ENCODE measurements at regions not wholly inside any gene's neighbourhood (a gene's known extent, or its start where the extent isn't known, plus 50 kb on each side); places are given as distances from the start of the nearest gene placed in this dataset.
A peak's percentile ranks its signal among the peaks of the same experiment; 100 is the strongest.

DNA sequence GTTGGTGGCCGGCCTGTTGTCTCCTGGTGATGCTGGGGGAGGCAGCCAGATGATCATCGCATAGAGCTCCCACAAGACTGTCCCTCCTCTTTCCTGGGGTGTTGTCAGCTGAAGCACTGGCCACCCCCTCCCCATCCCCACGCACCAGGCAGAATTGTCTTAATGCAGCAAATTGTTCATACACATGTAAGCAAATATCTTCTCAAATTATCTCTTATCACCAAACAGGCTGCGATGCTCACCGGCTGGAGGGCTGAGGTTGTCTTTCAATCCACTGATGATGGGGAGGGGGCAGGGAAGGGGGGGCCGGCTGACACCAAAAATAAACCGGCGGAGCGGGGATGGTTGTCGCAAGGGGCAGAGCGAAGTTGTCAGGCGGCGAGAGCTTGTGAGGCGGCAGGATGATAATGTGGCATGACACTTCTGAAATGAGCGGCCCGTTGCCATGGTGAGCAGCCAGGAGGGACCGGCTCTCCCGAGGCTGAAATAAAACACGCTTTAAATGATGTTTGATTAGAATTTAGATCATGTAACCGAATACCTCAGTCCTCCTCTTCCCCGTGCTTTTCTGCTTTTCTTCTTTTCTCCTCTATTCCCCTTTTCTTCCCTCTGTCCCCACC, 59.8 kb downstream of the MRM1 start:
- no peak for DNase-seq (ENCODE audit: low read depth)

- no peak for DNase-seq (ENCODE audit: low read depth)
Observed at GRCh38 chr17:36661688-36662087, 60.3 kb downstream of the MRM1 start.

DNA sequence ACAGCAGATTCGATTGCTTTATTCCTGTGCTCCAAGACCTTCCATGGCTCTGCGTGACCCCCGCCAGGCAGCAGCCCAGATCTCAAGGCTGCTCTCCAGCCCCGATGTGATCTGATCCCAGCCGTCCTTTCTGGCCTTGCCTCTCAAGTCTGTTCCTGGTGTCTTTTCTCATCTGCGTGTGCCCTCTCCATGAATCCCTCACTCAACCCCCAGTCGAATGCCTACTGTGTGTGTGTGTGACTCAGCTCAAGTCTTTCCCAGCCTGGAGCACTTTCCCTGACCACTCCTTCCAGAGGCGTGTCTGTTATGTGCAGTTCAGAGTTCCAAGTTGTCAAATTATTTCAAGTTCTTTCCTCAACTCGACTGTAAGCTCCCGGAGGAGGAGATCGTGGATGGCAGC, 64.0 kb downstream of the MRM1 start:
- DNase-seq (ENCODE audit: low read depth) = no peak

GRCh38 chr17:36667922-36668321, 66.5 kb downstream of the MRM1 start:
- no peak for DNase-seq (ENCODE audit: low read depth)

- no peak for DNase-seq (ENCODE audit: low read depth)
Observed at GRCh38 chr17:36668824-36669223, 67.4 kb downstream of the MRM1 start.

DNA sequence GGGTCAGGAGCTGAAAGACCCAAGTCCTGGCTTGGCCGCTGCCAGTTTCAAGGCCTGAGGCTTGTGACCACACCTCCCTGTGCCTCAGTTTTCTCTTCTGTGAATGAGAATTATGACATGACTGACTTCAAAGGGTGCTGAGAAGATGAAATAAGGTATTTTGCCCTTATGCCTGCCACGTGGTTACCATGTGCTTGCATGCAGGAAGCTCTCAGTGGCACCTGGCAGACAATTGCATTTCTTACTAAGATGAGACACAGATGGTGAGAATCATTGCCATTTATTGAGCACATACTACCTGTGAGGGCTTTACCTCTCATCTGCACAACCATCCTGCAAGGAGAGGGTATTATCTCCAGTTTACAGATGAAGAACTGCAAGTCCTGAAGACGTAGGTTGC, 69.8 kb downstream of the MRM1 start:
- DNase-seq (ENCODE audit: low read depth) = no peak

- DNase-seq (ENCODE audit: low read depth) = no peak
Observed at GRCh38 chr17:36672403-36672918, 71.1 kb downstream of the MRM1 start.

DNA sequence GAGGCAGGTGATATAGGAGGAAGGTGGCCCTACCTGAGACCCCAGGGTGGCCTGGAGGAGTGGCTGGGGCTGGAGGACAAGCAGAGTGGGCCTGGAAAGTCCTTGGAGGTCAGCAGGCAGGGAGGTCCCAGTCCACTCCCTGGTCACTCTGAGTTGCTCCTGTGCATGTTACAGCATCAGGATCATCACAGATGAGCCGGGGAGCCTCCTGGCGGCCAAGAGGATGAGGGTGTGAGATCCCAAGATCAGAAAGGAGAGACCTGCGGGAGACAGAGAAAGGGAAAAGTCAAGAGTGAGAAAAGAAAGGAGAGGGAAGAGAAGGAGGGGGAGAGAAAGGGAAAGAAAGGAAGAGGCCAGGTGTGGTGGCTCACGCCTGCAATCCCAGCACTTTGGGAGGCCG, 71.7 kb downstream of the MRM1 start:
- DNase-seq (ENCODE audit: low read depth) = no peak

- no peak for DNase-seq (ENCODE audit: low read depth)
Observed at GRCh38 chr17:36673637-36674277, 72.4 kb downstream of the MRM1 start.

DNA sequence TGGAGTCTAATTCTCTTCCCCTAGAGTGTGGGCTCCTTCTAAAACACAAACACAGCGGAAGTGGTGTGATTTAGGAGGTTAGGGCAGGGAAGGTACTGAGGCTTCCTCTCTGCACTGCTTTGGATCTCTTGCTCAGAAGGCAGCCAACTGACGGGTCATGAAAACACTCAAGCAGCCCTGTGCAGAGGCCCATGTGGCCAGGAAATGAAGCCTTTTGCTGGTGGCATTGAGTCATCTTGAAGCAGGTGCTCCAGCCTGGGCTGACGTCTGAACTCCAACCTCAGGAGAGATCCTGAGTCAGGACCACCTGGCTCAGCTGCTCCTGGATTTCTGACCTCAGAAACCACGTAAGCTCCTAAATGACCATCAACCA, 72.9 kb downstream of the MRM1 start:
- DNase-seq (ENCODE audit: low read depth) = peak; percentile 25

GRCh38 chr17:36675250-36675649, 73.9 kb downstream of the MRM1 start:
- DNase-seq (ENCODE audit: low read depth) = no peak

DNA sequence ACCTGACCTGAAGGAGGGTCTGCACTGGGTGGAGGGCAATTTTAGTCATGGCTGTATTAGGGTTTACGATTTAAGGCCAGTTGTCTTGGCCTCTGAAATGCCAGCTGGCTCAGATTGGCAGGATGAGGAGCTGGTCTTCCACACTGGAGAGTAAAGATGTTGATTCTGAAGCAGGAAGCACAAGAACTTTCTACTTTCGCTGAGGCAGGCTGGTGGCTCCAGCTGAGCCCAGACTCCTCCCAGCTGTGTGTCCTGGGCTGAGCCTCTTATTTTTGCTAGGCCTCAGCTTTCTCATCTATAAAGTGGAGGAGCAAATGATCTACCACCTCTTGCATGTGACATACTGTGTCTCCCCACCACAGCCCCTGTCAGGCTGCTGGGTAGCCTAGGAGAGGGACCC, 74.4 kb downstream of the MRM1 start:
- DNase-seq (ENCODE audit: low read depth) = no peak

GRCh38 chr17:36679815-36680467, 78.6 kb downstream of the MRM1 start:
- DNase-seq (ENCODE audit: low read depth) = no peak

DNA sequence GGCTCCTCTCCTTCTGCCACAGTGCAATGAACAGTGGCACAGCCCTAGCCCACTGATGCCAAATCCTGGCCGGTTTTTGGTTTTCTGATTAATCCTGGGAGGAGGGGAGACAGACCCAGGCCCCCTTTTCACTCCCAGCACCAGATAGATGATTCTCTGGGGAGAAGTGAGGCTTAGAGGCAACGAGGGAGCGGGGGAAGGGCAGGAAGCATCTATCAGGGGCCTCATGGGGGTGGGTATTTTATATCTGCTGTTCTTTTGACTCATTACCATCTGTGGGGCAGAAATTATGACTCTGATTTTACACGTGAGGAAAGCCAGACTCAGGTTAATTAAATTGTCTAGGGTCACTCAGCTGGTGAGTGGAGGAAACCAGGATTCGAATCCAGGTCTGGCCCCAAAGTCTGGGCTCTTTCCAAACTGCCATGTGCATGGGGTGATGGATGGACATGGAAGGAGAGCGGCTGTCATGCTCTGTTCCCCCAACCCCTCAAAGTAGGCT, 79.4 kb downstream of the MRM1 start:
- no peak for DNase-seq (ENCODE audit: low read depth)

- no peak for DNase-seq (ENCODE audit: low read depth)
Observed at GRCh38 chr17:36682773-36683172, 81.4 kb downstream of the MRM1 start.

DNA sequence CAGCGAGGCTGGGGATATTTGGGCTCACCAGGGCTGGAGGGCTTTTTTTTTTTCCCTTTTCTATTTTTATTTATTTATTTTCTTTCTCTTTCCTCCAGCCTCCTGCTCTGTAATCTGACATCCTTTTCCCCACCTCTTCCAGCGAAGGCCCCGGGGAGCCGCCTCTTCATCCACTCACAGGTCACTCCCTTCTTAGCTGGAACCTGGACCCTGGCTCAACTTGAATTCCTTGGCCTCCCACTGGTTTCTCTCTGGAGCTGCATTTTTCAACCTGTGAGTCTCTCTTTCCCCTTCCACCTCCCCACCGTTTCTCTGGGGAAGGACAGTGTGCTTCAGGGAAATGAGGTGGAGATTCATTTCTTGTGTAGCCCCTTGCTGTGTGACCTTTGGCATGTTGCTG, 82.0 kb downstream of the MRM1 start:
- no peak for DNase-seq (ENCODE audit: low read depth)

DNA sequence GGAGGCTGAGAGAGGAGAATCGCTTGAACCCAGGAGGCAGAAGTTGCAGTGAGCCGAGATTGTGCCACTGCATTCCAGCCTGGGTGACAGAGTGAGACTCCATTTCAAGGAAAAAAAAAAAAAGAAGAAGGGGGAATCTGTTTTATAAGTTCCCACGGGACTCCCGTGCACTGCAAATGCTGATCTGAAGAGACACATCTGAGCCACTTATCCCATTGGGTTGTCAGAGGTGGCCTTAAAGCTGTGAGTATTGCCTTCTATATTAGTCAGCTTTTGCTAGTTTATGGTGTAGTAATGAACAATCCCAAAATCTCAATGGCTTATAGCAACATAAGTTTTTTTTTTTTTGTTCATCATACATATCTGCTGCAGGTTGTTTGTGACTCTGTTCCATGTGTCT, 82.8 kb downstream of the MRM1 start:
- DNase-seq (ENCODE audit: low read depth) = no peak

- DNase-seq (ENCODE audit: low read depth) = no peak
Observed at GRCh38 chr17:36686123-36686669, 84.8 kb downstream of the MRM1 start.

GRCh38 chr17:36687736-36688135, 86.4 kb downstream of the MRM1 start:
- DNase-seq (ENCODE audit: low read depth) = no peak

- DNase-seq (ENCODE audit: low read depth) = no peak
Observed at GRCh38 chr17:36689089-36689667, 87.8 kb downstream of the MRM1 start.

DNA sequence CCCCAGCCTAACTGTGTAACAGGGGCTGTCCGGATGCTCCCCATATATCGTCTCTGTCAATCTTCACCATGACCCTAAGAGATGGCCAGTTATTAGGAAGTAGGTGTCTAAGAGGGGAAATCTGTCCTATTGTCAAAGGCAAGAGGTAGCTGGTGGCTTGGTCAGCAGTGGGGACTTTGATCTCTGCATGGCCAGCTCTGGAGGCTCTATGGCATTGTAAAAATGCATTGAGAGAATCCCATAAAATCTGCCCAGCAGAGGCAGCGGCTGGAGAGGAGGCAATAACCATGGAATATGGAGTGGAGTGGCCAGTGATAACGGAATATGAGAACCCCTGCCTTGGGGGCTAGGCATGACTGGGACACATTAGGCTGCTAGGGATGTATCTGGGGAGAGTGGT, 88.8 kb downstream of the MRM1 start:
- DNase-seq (ENCODE audit: low read depth) = no peak

DNA sequence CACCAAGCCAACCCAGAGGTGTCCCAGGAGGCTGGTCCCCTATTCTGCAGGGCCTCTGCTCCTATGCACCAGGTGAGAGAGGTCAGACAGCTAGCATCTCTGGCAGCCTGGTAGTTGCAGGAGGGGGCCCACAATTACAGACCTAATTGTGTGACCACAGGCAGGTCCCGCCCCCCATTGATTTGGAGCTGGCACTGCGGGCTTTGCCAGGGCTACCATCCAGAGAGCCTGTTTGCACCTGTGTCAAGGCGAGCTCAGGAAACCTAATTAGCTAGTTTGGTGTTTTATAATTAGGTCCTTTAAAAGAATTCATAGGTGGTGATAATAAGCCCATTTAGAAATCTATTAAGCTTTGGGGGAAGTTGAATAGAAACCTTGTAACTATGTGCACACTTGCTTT, 90.2 kb downstream of the MRM1 start:
- DNase-seq (ENCODE audit: low read depth) = no peak

DNA sequence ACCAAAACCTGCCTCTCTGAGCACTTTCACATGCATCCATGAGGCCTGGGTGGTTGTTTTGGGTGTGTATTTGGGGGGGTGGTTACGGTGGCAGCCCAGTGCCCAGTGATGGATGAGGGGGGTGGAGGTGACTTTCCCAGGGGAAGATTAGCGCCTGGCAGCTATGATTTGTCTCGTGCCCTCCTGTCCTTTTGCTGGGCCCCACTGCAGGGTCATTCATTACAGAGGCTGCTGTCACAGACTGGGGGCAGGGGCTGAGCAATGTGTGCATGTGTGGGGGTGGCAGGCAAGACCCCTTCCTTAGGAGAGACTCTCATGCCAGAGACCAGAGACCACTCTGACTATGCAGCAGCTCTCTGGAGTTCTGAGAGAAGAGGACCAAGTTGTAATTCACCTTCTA, 93.7 kb downstream of the MRM1 start:
- no peak for DNase-seq (ENCODE audit: low read depth)
